Neural progenitor cell (in vitro differentiated cells): ENCODE measurements at regions not wholly inside any gene's neighbourhood (a gene's known extent, or its start where the extent isn't known, plus 50 kb on each side); places are given as distances from the start of the nearest gene placed in this dataset.

ENCODE experiments used
- DNase-seq: peaks from one replicate; pipeline ENCODE4 v3.0.0-alpha.2; 2016; ENCODE audit warnings: low spot score
- H2AFZ ChIP-seq: fragments of 200-600 bp; sonication (generic); replicated peaks from 2 replicates; pipeline ENCODE4 v1.6.1; 2016; ENCODE audit warnings: antibody characterized with exemption
- H3F3A ChIP-seq: fragments of 200-600 bp; sonication (generic); 2 replicates; pipeline ENCODE4 v1.6.1; 2016; ENCODE audit warnings: antibody characterized with exemption, low read depth
- H3K27ac ChIP-seq: fragments of 200-600 bp; sonication (generic); 2 replicates; pipeline ENCODE4 v1.5.1; 2016; ENCODE audit warnings: mild to moderate bottlenecking
- H3K27me3 ChIP-seq: fragments of 200-600 bp; sonication (generic); 2 replicates; pipeline ENCODE4 v1.6.1; 2016; ENCODE audit warnings: mild to moderate bottlenecking, moderate library complexity
- H3K36me3 ChIP-seq: fragments of 200-600 bp; sonication (generic); 2 replicates; pipeline ENCODE4 v1.5.1; 2016
- H3K4me1 ChIP-seq: fragments of 200-600 bp; sonication (generic); 2 replicates; pipeline ENCODE4 v1.6.1; 2016; ENCODE audit warnings: mixed run types
- H3K4me2 ChIP-seq: fragments of 200-600 bp; sonication (generic); 2 replicates; pipeline ENCODE4 v1.6.1; 2016
- H3K4me3 ChIP-seq: fragments of 200-600 bp; sonication (generic); 2 replicates; pipeline ENCODE4 v1.5.1; 2016
- H3K79me2 ChIP-seq: fragments of 200-600 bp; sonication (generic); 2 replicates; pipeline ENCODE4 v1.6.1; 2016; ENCODE audit warnings: low read depth
- H3K9ac ChIP-seq: fragments of 200-600 bp; sonication (generic); 2 replicates; pipeline ENCODE4 v1.6.1; 2016
- H3K9me3 ChIP-seq: fragments of 200-600 bp; sonication (generic); 2 replicates; pipeline ENCODE4 v1.5.1; 2016; ENCODE audit warnings: low read depth
- H4K20me1 ChIP-seq: fragments of 200-600 bp; sonication (generic); 2 replicates; pipeline ENCODE4 v1.6.1; 2016; ENCODE audit warnings: low read depth
- H3K27ac Mint-ChIP-seq: 3 replicates; pipeline ENCODE4 v1.8.0; 2021; ENCODE audit warnings: mixed read lengths
- H3K27me3 Mint-ChIP-seq: 2 replicates; pipeline ENCODE4 v1.8.0; 2022; ENCODE audit warnings: low read depth, mild to moderate bottlenecking, inconsistent platforms, moderate library complexity, mixed read lengths; ENCODE audit not compliant: insufficient read depth
- H3K36me3 Mint-ChIP-seq: 3 replicates; pipeline ENCODE4 v1.8.0; 2021; ENCODE audit warnings: mixed read lengths
- H3K4me1 Mint-ChIP-seq: 3 replicates; pipeline ENCODE4 v1.8.0; 2021; ENCODE audit warnings: mixed read lengths
- H3K4me3 Mint-ChIP-seq: 3 replicates; pipeline ENCODE4 v1.8.0; 2021; ENCODE audit warnings: mild to moderate bottlenecking, moderate library complexity, mixed read lengths
- H3K9me3 Mint-ChIP-seq: 3 replicates; pipeline ENCODE4 v1.8.0; 2020; ENCODE audit warnings: mixed read lengths
- CTCF ChIP-seq: fragments of 200-600 bp; sonication (generic); IDR thresholded peaks from 2 replicates; pipeline ENCODE4 v1.5.1; 2017; ENCODE audit warnings: antibody characterized with exemption, mild to moderate bottlenecking
- EZH2 ChIP-seq: fragments of 200-600 bp; sonication (generic); IDR thresholded peaks from 2 replicates; pipeline ENCODE4 v1.6.1; 2017; ENCODE audit warnings: antibody characterized with exemption, mild to moderate bottlenecking, moderate library complexity
- EZH2phosphoT487 ChIP-seq: fragments of 200-600 bp; sonication (generic); IDR thresholded peaks from 2 replicates; pipeline ENCODE4 v1.6.1; 2017; ENCODE audit warnings: antibody characterized with exemption

- peaks cover 20% of the 10 kb centered on the region for H3K36me3 Mint-ChIP-seq
- H3K27me3 Mint-ChIP-seq = peaks cover 4% of the 10 kb centered on the region
These were observed 134.1 kb downstream of the KATNIP start for GRCh38 chr16:27684047-27684446.

DNA sequence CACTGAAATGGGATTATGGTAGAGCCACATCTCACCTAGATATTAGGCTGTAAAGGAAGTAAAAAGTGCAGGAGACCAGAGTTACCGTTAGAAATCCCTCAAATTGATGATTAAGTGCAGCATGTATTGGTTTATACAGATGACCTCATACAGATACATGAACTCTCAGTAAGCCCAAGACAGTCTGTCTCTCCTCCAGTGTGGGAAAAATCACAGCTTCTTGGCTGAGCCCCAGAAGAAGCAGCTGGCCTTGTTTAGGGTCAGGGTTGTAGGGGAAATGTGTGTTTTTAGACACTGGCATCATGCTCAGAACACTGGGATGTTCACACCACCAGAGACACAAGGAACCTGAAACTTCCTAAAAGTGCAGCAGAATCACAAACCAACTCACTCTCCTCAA lies 135.9 kb downstream of the KATNIP start:
- Histone ChIP-seq H3K4me2 (no peak overlapping the region), H3F3A (no peaks in the 10 kb centered on the region), H3K9ac (no peak overlapping the region), H3K9me3 (no peaks in the 10 kb centered on the region), H3K27ac (no peak overlapping the region), H2AFZ (no peak overlapping the region), H3K4me1 (no peaks in the 10 kb centered on the region), H3K4me3 (no peak overlapping the region), H3K79me2 (no peaks in the 10 kb centered on the region), H3K27me3 (no peaks in the 10 kb centered on the region), H4K20me1 (no peaks in the 10 kb centered on the region), H3K36me3 (no peaks in the 10 kb centered on the region)
- DNase-seq = no peak
- peaks cover 2% of the 10 kb centered on the region for H3K27me3 Mint-ChIP-seq
- H3K36me3 Mint-ChIP-seq = peaks cover 13% of the 10 kb centered on the region
- H3K27ac Mint-ChIP-seq = no peak overlapping the region
- TF ChIP-seq EZH2phosphoT487 = no peak
- TF ChIP-seq CTCF = no peak
- no peaks in the 10 kb centered on the region for H3K9me3 Mint-ChIP-seq
- no peak overlapping the region for H3K4me3 Mint-ChIP-seq
- H3K4me1 Mint-ChIP-seq = peaks cover 3% of the 10 kb centered on the region

More at GRCh38 chr16:27684047-27684446, 134.1 kb downstream of the KATNIP start:
- Histone ChIP-seq H3K4me3 (no peak overlapping the region), H3K27ac (no peak overlapping the region), H3K9ac (no peak overlapping the region), H3K9me3 (no peaks in the 10 kb centered on the region), H2AFZ (no peak overlapping the region), H4K20me1 (no peaks in the 10 kb centered on the region), H3K4me2 (no peak overlapping the region), H3K36me3 (no peaks in the 10 kb centered on the region), H3K27me3 (no peaks in the 10 kb centered on the region), H3K79me2 (no peaks in the 10 kb centered on the region), H3K4me1 (no peaks in the 10 kb centered on the region), H3F3A (no peaks in the 10 kb centered on the region)
- TF ChIP-seq CTCF = no peak
- no peak for TF ChIP-seq EZH2
- no peak for TF ChIP-seq EZH2phosphoT487
- Mint-ChIP-seq H3K4me3 (no peak overlapping the region), H3K27ac (no peak overlapping the region), H3K4me1 (peaks cover 3% of the 10 kb centered on the region), H3K9me3 (no peaks in the 10 kb centered on the region)
- no peak for DNase-seq

DNA sequence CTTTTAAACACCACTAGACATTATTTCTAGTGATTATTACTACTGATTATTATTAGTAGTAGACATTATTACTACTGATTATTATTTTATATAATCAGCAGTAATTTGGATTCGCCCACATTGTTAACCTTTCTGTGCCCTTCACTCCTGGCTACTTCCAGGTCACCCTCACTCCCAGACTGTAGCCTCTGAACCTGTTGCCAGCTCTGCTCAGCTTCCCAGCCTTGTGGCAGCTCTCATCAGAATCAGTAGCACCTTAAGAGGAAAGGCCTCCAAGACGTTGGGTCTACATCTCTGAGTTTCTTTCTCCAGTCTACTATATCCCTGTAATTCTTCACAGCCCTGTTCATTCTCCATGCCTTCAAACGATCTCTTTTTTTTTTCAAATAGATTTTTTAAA lies 137.0 kb downstream of the KATNIP start:
- H3K4me3 Mint-ChIP-seq = no peak overlapping the region

More for the DNA sequence above, 137.0 kb downstream of the KATNIP start:
- Mint-ChIP-seq H3K36me3 (peaks cover 8% of the 10 kb centered on the region), H3K4me1 (no peaks in the 10 kb centered on the region), H3K9me3 (no peaks in the 10 kb centered on the region), H3K27ac (no peak overlapping the region), H3K27me3 (peaks cover 2% of the 10 kb centered on the region)
- no peaks in the 10 kb centered on the region for H3K36me3 ChIP-seq
- H3K27me3 ChIP-seq = no peaks in the 10 kb centered on the region
- TF ChIP-seq EZH2phosphoT487 = no peak
- TF ChIP-seq EZH2 = no peak
- no peak for TF ChIP-seq CTCF
- no peak overlapping the region for H3K4me2 ChIP-seq
- no peak overlapping the region for H2AFZ ChIP-seq
- no peaks in the 10 kb centered on the region for H3K4me1 ChIP-seq
- no peaks in the 10 kb centered on the region for H4K20me1 ChIP-seq
- no peaks in the 10 kb centered on the region for H3K79me2 ChIP-seq
- no peak overlapping the region for H3K4me3 ChIP-seq
- no peaks in the 10 kb centered on the region for H3K9me3 ChIP-seq
- H3F3A ChIP-seq = no peaks in the 10 kb centered on the region
- no peak overlapping the region for H3K9ac ChIP-seq
- no peak for DNase-seq
- H3K27ac ChIP-seq = no peak overlapping the region
